ENCODE measurements at regions not wholly inside any gene's neighbourhood (a gene's known extent, or its start where the extent isn't known, plus 50 kb on each side); places are given as distances from the start of the nearest gene placed in this dataset.

DNA sequence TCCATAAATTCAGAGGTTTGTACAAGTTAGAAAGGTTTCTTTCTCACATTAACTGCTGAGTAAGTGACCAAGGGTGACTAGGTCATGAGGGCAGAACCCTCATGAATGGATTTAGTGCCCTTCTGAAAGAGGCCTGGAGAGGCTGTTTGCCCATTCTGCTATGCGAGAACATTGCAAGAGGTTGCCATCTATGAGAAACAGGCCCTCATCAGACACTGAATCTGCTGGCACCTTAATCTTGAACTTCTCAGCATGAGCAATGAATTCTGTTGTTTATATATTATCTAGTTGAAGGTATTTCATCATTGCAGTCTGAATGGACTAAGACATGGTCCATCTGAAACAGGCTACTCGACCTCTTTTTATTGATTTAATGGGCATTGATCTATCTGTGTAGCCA lies 96.2 kb upstream of the GPRIN3 start:
- no peak for TF ChIP-seq POLR2A (IDR thresholded peaks at IDR 0.05)
- TF ChIP-seq, protein P1, sequence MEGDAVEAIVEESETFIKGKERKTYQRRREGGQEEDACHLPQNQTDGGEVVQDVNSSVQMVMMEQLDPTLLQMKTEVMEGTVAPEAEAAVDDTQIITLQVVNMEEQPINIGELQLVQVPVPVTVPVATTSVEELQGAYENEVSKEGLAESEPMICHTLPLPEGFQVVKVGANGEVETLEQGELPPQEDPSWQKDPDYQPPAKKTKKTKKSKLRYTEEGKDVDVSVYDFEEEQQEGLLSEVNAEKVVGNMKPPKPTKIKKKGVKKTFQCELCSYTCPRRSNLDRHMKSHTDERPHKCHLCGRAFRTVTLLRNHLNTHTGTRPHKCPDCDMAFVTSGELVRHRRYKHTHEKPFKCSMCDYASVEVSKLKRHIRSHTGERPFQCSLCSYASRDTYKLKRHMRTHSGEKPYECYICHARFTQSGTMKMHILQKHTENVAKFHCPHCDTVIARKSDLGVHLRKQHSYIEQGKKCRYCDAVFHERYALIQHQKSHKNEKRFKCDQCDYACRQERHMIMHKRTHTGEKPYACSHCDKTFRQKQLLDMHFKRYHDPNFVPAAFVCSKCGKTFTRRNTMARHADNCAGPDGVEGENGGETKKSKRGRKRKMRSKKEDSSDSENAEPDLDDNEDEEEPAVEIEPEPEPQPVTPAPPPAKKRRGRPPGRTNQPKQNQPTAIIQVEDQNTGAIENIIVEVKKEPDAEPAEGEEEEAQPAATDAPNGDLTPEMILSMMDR (IDR thresholded peaks at IDR 0.05), result no peak

All from thyroid gland (tissue), 4 donors.